Posterior vena cava (tissue), 2 donors: ENCODE measurements at regions not wholly inside any gene's neighbourhood (a gene's known extent, or its start where the extent isn't known, plus 50 kb on each side); places are given as distances from the start of the nearest gene placed in this dataset.
A peak's percentile ranks its signal among the peaks of the same experiment; 100 is the strongest.
"Not testable (repeated sequence)": the region's sequence is repeated elsewhere in the genome, so short reads cannot be mapped to it uniquely, and the experiment has no call there.

ENCODE experiments used
- DNase-seq: peaks from one replicate; pipeline ENCODE4 v3.0.0-alpha.2; 2020; ENCODE audit warnings: low spot score
- intact Hi-C, 2 donors: fragments of 100-400 bp; cut with DNase I; formaldehyde crosslinking; loops; one replicate each; pipeline versions ENCODE4 v1.14.1 to v1.14.2; 2022 to 2023
- donor health status: DM: yes; HTN: yes; CAD: no.
- donor health status: DM: yes; HTN: yes; CAD: no.

DNA sequence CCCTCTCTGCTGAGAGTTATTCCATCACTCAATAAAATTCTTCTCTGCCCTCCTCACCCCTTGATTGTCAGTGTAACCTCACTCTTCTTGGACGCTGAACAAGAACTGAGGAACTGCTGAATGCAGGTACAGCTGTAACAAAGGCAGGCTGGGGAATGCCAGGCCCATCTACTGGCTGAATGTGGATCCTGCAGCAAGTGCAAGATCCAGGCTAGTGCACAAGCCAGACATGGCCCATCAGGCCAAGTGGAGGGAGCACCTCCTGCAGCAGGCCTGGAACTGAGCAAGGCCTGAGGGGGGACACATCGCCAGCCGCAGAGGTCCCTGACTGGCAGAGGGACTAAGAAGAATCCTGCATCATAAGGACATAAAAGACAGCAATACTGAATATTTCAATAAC lies 411.8 kb upstream of the PCDH10 start:
- no peak for DNase-seq
- intact Hi-C loops: no loop called here

DNA sequence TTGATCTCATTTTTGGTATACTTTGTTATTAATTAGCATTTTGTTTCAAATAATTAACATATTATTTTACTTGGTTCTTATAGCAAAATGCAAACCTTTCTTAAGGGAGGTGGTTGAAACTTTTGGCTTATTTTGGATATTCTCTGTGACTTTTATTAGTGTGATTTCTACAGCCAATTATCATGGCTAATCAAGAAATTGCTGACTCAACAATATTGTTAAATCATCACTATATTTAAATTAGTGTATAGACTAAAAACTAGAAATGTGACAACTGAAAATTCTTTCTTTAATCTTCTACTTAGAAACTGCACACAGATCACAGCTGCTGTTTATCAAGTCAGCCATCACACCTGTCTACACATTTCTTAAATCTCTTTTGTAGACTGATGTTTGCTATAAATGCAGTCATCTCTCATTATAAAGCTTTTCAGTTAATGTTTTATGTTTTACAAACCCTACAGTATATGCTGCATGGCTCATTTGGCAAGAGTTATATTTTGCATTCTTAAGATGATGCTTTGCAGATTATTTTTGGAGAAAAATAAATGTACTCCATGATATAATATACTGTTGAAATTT lies 389.8 kb upstream of the PCDH10 start:
- intact Hi-C loops: no loop called here
- no peak for DNase-seq

DNA sequence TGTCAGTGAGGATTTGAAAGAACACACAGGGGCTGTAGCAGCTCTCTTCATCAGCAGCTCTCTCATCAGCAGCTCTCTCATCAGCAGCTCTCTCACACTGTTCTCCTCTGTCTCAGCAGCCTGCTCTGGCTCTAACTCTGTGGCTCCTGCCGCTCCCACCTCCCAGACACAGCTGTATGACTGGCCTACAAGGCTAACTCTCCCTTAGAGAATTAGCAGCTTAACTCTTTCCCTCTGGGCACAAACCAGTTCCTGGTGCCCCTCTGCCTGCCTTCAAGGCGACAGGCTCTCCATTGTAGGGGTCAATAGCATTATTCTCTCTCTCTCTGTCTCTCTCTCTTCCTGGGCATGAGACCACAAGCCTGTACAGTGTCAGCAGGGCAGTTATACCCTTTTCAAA lies 385.6 kb upstream of the PCDH10 start:
- peak; percentile 47 for DNase-seq
- intact Hi-C loops: no loop called here

DNA sequence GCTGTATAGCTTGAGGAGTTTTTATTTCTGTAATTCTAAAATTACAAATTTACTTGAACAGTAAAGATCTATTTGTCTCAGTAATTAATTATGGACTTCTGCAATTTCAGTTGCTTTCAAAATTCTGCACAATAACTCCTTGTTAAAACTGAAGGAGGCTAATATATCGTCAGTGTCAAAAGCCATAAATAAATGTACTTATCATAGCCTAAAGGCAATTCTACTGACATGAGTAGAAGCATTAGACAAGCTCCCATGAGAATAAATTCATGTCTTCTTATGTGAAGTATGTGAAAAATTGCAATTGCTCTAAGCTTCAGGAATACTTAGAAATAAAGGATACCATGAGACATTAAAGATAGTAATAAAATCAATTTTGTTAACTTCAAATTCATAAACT lies 381.2 kb upstream of the PCDH10 start:
- intact Hi-C loops: no loop called here
- no peak for DNase-seq

GRCh38 chr4:132770776-132771175 lies 378.3 kb upstream of the PCDH10 start:
- intact Hi-C loops: no loop called here

GRCh38 chr4:132792310-132792709 lies 356.8 kb upstream of the PCDH10 start:
- intact Hi-C loops: no loop called here
- DNase-seq: no peak

More at GRCh38 chr4:132770776-132771175, 378.3 kb upstream of the PCDH10 start:
- no peak for DNase-seq

- intact Hi-C loops: no loop called here
- no peak for DNase-seq
Measured at GRCh38 chr4:132797856-132798255, 351.2 kb upstream of the PCDH10 start.

GRCh38 chr4:132809298-132810032 lies 339.6 kb upstream of the PCDH10 start:
- DNase-seq: no peak
- intact Hi-C loops: no loop called here

DNA sequence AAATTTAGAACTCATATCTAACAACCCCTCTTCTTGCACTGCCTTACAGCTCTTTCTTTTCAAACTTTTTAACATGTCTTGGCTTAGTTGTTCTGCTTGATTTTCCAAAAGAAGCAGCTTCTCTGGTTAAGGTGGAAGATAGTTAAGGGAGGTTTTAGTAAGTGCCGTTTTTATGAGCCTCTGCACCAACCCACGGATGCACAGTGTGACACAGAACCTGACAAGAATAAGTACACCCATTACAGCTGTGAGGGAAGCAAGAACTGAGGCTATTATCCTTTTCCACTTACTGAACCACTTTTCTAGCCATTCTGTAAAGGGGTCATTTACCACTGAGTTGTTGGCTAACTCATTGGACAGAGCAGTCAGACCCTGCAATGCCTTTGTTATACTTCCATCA lies 336.0 kb upstream of the PCDH10 start:
- DNase-seq, intact Hi-C loops: not testable (repeated sequence)

DNA sequence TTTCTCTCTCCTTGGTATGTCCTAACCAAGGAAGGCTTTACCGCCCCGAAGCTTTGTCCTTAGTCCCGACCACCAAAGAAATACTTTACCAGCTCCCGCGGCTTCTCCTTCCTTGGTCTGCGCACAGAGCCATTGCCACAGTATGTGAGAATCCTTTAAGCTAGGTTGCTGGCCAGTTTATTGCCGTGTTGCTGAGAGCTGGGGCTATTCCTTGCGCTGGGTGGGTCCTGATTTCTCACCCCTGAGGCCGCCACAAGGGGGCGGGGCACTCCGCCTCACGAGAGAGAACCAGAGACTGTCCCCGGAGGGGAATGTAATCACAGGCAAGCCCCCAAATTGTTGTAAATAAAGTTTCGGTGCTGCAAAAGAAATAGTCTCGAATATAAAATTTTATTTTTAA lies 331.0 kb upstream of the PCDH10 start:
- intact Hi-C loops: no loop called here
- DNase-seq: no peak

- intact Hi-C loops: no loop called here
- no peak for DNase-seq
Measured at GRCh38 chr4:132823419-132823818, 325.7 kb upstream of the PCDH10 start.

DNA sequence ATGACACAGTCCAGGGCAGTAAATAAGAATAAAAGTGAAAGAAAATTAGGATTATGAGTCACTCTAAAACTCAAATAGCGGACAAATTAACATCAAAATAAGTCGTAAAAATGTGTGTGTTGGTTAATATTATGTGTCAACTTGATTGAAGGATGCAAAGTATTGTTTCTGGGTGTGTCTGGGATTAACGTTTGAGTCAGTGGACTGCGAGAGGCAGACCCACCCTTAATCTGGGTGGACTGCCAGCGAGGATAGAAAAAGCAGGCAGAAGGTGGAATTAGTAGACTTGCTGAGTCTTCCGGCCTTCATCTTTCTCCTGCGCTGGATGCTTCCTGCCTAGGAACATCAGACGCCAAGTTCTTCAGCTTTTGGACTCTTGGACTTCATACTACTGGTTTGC lies 324.3 kb upstream of the PCDH10 start:
- intact Hi-C loops: no loop called here
- no peak for DNase-seq

- no peak for DNase-seq
- intact Hi-C loops: no loop called here
Measured at GRCh38 chr4:132827522-132827921, 321.6 kb upstream of the PCDH10 start.

DNA sequence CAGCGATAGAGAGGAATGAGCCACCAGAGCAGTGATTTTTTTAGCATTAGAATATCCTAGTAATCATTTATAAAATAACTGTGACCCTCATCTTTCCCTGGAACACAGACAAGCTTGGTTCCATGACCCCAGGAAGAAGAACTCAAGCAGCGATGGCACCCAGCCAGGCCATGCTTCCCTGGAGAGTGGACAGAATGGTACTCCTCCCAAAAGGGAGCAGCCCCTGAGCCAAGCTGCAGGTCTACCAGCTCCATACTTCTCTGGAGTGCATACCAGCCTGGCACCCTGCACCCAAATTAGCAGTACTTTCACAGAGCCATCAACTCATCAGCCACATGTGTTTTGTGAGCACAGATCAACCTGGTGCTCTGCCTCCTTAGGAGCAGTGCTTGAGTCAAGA lies 310.9 kb upstream of the PCDH10 start:
- intact Hi-C loops: no loop called here
- DNase-seq: no peak

GRCh38 chr4:132839070-132839469 lies 310.0 kb upstream of the PCDH10 start:
- intact Hi-C loops: no loop called here

DNA sequence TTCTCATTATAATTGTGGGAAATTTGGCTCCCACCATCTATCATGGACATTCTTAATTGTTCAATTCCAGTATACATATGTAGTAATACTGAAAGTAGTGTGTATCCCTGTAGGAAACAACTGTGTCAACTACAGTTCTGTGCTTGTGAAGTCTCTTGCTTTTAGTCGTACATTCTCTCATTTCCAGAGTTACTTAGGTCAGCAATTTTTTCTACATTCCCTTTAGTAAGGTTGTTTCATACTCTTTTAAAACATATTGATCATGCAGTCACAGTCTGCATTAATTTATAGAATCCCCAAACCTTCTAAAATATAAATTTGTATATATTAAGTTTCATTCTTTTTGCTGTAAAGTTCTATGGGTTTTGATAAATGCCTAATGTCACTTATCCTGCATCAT lies 289.2 kb upstream of the PCDH10 start:
- DNase-seq: no peak
- intact Hi-C loops: loop anchor here in 1 of 2 donors (5.0 kb wide), 1 partner anchor 1707 kb away; no protein-coding TSS in a partner anchor

More at GRCh38 chr4:132839070-132839469, 310.0 kb upstream of the PCDH10 start:
- DNase-seq: no peak

- intact Hi-C loops: loop anchor here in 1 of 2 donors (5.0 kb wide), 1 partner anchor 1706 kb away; no protein-coding TSS in a partner anchor
- no peak for DNase-seq
Measured at GRCh38 chr4:132860976-132861375, 288.1 kb upstream of the PCDH10 start.

GRCh38 chr4:132863619-132864018 lies 285.5 kb upstream of the PCDH10 start:
- DNase-seq: no peak
- intact Hi-C loops: loop anchor here in 1 of 2 donors (5.0 kb wide), 1 partner anchor 1704 kb away; no protein-coding TSS in a partner anchor

GRCh38 chr4:132865458-132865857 lies 283.6 kb upstream of the PCDH10 start:
- intact Hi-C loops: no loop called here

DNA sequence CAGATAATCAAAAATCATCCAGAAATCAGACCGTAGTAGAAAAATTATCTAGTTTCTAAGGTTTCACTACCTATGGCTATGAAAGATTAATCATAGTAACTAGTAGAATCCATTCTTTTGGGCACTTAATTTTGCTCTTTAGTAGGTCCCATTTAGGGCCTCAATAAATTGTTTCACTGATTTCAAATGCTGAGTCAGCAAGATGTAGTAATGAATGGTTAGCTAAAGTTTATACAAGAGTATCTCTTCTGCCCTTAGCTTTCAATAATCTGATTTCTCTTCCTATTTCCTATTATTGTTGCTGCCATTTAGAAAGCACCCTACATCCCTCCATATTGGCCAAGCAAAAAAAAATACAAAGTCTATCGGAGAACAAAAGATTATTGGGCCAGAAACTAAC lies 283.2 kb upstream of the PCDH10 start:
- intact Hi-C loops: no loop called here
- DNase-seq: no peak

More at GRCh38 chr4:132865458-132865857, 283.6 kb upstream of the PCDH10 start:
- DNase-seq: no peak

- DNase-seq: no peak
- intact Hi-C loops: no loop called here
Measured at GRCh38 chr4:132866616-132867015, 282.5 kb upstream of the PCDH10 start.
